Germinal center (tissue), 1 donor: ENCODE measurements at regions not wholly inside any gene's neighbourhood (a gene's known extent, or its start where the extent isn't known, plus 50 kb on each side); places are given as distances from the start of the nearest gene placed in this dataset.

Experiments used
- DNase-seq: peaks from one replicate; pipeline ENCODE4 v3.0.0; 2012; ENCODE audit warnings: mixed read lengths, low spot score

DNA sequence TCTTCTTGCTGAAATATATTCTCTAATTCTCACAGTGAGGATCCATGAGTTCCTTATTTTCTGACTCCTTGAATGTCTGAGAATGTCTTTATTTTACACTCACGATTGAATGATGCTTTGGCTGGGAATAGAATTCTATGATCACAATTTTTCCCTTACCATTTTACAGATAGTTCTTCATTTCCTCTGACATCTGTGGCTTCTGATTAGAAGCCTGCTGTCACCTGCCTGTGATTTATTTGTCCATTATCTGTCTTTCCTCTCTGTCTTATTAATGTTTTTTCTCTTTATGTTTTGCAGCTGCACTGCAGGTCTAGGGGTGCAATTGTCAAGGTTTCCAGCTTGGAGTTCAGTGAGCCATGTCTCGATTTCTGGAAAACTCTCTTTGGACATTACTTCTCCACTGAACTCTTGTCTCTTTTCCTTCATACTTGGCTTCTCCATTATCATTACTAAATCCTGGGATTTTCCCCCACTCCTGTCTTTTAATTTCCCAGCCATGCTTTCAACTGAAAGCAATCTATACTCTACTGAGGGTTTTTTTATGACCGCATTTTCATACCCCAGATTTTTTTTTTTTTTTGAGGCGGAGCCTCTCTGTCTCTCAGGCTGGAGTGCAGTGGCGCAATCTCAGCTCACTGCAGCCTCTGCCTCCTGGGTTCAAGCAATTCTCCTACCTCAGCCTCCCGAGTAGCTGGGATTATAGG is 85.8 kb upstream of the PRNP start:
- no peak for DNase-seq

DNA sequence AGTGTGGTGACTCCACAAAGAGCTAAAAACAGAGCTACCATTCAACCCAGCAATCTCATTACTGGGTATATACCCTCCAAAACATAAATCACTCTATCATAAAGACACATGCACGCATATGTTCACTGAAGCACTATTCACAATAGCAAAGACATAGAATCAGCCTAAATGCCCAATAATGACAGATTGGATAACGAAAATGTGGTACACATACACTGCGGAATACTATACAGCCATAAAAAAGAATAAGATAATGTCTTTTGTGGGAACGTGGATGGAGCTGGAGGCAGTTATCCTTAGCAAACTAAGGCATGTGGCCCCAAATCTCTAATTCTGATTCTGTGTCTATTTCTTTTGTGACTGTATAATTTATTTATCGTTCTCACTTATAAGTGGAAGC is 89.0 kb upstream of the PRNP start:
- no peak for DNase-seq

- no peak for DNase-seq
Measured at GRCh38 chr20:4593149-4593525, 93.1 kb upstream of the PRNP start.

GRCh38 chr20:4592316-4593148 is 93.7 kb upstream of the PRNP start:
- peak; percentile 71 for DNase-seq

- no peak for DNase-seq
Measured at GRCh38 chr20:4591975-4592315, 94.3 kb upstream of the PRNP start.

DNA sequence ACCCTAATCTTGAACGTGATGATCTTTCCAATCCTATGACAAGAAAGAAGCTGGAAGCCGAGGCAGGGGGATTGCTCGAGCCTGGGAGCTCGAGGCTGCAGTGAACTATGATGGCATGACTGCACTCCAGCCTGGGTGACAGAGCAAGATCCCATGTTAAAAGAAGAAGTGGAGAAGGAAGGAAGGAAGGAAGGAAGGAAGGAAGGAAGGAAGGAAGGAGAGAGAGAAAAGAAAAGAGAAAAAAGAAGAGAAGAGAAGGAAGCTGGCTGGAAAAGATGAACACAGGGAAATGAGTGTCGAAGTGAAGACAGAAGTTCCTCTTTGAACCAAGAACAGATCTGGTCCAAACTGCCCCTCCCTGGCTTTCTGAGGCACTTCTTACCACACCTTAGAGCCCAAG is 100.5 kb upstream of the PRNP start:
- DNase-seq = no peak

DNA sequence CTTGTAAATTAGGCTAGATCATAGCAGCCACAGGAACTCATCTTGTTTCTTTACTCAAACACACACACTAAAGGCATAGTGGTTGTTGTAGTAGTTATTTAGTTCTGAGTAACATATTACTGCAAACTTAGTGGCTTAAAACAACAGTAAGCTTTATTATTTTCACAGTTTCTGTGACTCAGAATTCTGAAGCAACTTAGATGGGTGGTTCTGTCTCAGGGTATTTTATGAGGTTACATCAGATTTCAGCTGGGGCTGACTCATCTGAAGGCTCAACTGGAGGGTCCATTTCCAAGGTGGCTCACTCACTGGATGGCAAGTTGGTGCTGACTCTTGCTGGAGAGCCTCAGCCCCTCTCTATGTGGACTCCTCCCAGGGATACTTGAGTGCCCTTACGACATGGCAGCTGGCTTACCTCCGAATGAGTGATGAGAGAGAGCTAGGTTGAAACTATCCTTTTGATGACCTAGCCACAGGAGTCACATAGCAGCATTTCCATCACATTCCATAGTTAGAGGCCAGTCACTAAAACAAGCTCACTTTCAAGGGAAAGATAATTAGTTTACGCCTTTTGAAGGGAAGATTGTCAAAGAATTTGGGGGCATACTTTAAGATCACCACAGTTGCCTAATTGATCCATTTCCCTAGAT is 101.0 kb upstream of the PRNP start:
- DNase-seq = no peak

GRCh38 chr20:4584510-4584909 is 101.7 kb upstream of the PRNP start:
- no peak for DNase-seq

DNA sequence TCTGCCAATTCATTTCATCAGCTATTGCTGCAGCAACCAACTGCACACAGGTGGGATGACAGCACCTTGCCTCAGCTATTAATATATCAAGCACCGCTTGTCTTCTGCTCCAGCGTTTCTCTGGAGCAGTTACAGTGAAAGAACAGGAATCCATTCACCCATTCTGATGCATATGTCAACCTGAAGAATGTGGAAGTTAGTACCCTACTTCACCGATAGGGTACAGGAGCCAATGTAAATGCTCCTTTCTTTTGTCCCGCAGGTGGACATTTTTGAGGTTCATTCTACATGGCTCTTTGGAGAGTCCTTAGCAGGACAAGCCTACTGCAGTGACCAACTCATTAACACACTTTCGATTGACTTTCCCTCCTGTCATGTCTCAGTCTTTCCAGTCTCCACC is 104.4 kb upstream of the PRNP start:
- DNase-seq = no peak

- no peak for DNase-seq
Measured at GRCh38 chr20:4578375-4578774, 107.9 kb upstream of the PRNP start.

DNA sequence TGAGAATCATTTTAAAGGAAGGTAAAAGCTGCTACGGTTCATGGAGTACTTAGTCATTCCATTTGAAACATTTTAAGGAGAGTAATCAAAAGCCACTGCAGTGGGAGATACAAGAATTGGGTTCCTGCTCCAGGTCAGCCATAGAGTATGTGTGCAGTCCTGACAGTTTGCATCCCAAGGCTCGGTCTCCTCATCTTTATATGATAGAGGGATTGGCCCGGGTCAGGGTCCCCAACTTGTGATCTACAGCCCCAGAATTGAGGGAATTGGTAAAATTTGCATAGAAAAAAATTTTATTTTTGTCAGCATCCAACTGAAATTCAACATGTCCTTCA is 111.9 kb upstream of the PRNP start:
- no peak for DNase-seq

- no peak for DNase-seq
Measured at GRCh38 chr20:4573564-4574355, 112.5 kb upstream of the PRNP start.

- no peak for DNase-seq
Measured at GRCh38 chr20:4571759-4572531, 114.3 kb upstream of the PRNP start.

- DNase-seq = no peak
Measured at GRCh38 chr20:4569865-4570264, 116.4 kb upstream of the PRNP start.

GRCh38 chr20:4569092-4569491 is 117.2 kb upstream of the PRNP start:
- no peak for DNase-seq

- DNase-seq = no peak
Measured at GRCh38 chr20:4568361-4568959, 117.8 kb upstream of the PRNP start.

GRCh38 chr20:4567170-4567569 is 119.1 kb upstream of the PRNP start:
- no peak for DNase-seq

DNA sequence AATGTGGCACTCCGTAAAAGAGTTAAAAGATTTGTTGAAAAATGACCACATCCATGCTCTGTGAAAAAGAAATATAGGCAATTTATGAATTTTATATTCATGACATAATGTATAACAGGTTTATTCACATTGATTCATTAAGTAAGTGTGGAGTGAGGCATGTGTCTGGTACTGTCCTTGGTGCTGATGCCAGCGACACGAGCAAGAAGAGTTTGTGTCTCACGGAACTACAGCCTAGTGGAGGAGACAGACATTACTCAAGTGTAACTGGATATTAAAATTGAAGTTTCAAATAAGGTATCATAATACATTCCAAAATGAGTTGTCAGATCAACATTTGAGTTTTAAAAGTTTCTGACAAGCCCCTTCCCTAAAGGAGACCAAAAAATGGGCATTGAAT is 122.7 kb upstream of the PRNP start:
- no peak for DNase-seq

DNA sequence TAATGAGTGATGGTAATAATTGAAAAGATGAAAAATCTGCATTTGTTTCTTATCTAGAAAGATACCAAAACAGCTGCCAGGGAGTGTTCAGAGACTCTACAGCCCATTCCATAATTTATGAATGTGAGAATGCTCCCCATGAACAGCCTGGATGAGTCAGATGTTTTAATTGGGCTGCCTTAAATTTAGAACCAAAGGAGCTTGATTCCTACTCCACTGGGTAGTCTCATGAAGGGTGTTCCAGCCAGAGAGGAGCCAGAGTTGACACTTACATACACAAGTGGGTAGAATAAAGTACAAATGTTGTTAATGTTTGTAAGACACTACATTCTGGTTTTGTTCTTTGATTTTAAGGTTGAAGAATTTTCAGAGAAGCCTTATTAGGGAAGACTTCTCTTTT is 123.2 kb upstream of the PRNP start:
- no peak for DNase-seq

DNA sequence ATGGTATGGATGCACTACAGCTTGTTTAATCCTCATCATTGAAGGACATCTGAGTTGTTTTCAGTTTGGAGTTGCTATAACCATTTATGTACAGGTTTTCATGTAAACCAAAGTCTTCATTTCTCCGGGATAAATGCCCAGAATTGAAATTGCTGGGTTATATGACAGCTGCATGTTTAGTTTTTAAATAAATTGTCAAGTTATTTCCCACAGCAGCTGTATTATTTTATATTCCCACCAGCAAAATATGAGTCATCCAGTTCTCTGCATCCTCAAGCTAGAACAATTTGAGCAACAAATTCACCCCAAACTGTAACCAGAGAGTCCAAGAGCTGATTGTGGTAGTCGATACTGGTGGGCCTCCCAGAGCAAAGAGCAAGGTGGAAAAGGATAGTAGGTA is 125.6 kb upstream of the PRNP start:
- no peak for DNase-seq

DNA sequence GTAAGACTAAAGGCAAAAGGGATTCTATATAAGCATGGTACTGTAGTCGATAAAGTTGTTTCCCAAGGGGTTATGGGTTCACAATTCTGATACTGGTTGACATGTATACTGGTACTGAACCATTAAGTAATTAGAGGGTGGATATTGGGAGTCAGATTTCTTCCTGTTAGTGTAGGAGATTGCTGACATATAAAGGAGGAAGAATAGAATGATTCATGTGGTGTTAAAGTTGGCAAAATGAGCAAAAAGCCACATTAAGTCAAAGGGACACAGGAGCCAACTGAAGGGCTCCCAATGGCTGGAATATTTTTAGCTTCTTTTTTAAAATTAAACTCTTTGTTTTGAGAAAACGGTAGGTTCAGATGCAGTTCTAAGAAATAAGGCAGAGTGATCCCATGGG is 126.3 kb upstream of the PRNP start:
- no peak for DNase-seq

DNA sequence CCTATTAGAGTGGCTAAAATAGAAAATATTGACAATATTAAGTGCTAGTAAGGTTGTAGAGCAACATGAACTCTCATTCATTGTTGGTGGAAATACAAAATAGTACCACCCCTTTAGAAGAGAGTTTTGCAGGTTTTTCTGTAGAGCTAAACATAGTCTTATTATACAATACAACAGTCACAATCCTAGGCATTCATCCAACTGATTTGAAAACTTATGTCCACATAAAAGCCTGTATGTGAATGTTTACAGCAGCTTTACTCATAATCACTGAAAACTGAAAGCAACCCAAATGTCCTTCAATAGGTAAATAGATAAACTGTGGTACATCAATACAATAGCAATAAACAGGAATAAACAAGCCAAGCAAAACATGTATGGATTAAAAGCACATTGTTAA is 127.2 kb upstream of the PRNP start:
- no peak for DNase-seq
